HG03354 (cell line): ENCODE measurements at regions not wholly inside any gene's neighbourhood (a gene's known extent, or its start where the extent isn't known, plus 50 kb on each side); places are given as distances from the start of the nearest gene placed in this dataset.
"Not testable (repeated sequence)": the region's sequence is repeated elsewhere in the genome, so short reads cannot be mapped to it uniquely, and the experiment has no call there.

Experiments used
- ATAC-seq: cut with Tn5 transposase; IDR thresholded peaks from one replicate; pipeline ENCODE4 v1.9.1; 2021; ENCODE audit warnings: mild to moderate bottlenecking; ENCODE audit not compliant: unreplicated experiment, poor library complexity, severe bottlenecking

- no peak for ATAC-seq
Observed at GRCh38 chr9:19662213-19662612, 126.6 kb downstream of the SLC24A2 start.

- ATAC-seq = no peak
Observed at GRCh38 chr9:19660019-19660418, 128.8 kb downstream of the SLC24A2 start.

- ATAC-seq = no peak
Observed at GRCh38 chr9:19656704-19657103, 132.1 kb downstream of the SLC24A2 start.

GRCh38 chr9:19651681-19652080, 137.2 kb downstream of the SLC24A2 start:
- ATAC-seq = no peak

- ATAC-seq = no peak
Observed at GRCh38 chr9:19650312-19650711, 138.5 kb downstream of the SLC24A2 start.

- no peak for ATAC-seq
Observed at GRCh38 chr9:19649336-19650041, 139.3 kb downstream of the SLC24A2 start.

- ATAC-seq = no peak
Observed at GRCh38 chr9:19648672-19649071, 140.2 kb downstream of the SLC24A2 start.

- no peak for ATAC-seq
Observed at GRCh38 chr9:19643875-19644274, 145.0 kb downstream of the SLC24A2 start.

GRCh38 chr9:19642256-19642655, 146.6 kb downstream of the SLC24A2 start:
- ATAC-seq = no peak

GRCh38 chr9:19641046-19641445, 147.8 kb downstream of the SLC24A2 start:
- ATAC-seq = no peak

- ATAC-seq = no peak
Observed at GRCh38 chr9:19640014-19640413, 148.8 kb downstream of the SLC24A2 start.

GRCh38 chr9:19637084-19637483, 151.8 kb downstream of the SLC24A2 start:
- no peak for ATAC-seq

GRCh38 chr9:19634881-19635280, 154.0 kb downstream of the SLC24A2 start:
- ATAC-seq = no peak

GRCh38 chr9:19631181-19631580, 157.7 kb downstream of the SLC24A2 start:
- no peak for ATAC-seq

- no peak for ATAC-seq
Observed at GRCh38 chr9:19630760-19631159, 158.1 kb downstream of the SLC24A2 start.

- no peak for ATAC-seq
Observed at GRCh38 chr9:19629488-19629887, 159.3 kb downstream of the SLC24A2 start.

- ATAC-seq = not testable (repeated sequence)
Observed at GRCh38 chr9:19625426-19625825, 163.4 kb downstream of the SLC24A2 start.

GRCh38 chr9:19624519-19624918, 164.3 kb downstream of the SLC24A2 start:
- ATAC-seq = no peak

- no peak for ATAC-seq
Observed at GRCh38 chr9:19623941-19624340, 164.9 kb downstream of the SLC24A2 start.

GRCh38 chr9:19620326-19620725, 168.5 kb downstream of the SLC24A2 start:
- ATAC-seq = no peak

GRCh38 chr9:19619221-19619620, 169.6 kb downstream of the SLC24A2 start:
- no peak for ATAC-seq

- ATAC-seq = no peak
Observed at GRCh38 chr9:19618816-19619215, 170.0 kb downstream of the SLC24A2 start.
